HCT116 (cell line): ENCODE measurements at regions not wholly inside any gene's neighbourhood (a gene's known extent, or its start where the extent isn't known, plus 50 kb on each side); places are given as distances from the start of the nearest gene placed in this dataset.

Experiments
- ATAC-seq: fragments of 200-7000 bp; cut with Tn5 transposase; 2 replicates; pipeline ENCODE4 v1.9.1; 2020; ENCODE audit warnings: mild to moderate bottlenecking, moderate library complexity
- BruUV-seq: library from RNA; stranded (reverse); fragments of 400-500 nt; replicated peaks from 2 replicates; lab custom pipeline; 2021; lab: Mats Ljungman, UMichigan
- CTCF ChIA-PET: fragments of 300-600 bp; sonication (Branson Sonifier 250); formaldehyde crosslinking; loops from one replicate; lab custom pipeline; 2021; ENCODE audit warnings: antibody characterized with exemption; lab: Charles Lee
- POLR2A ChIA-PET: fragments of 300-600, 350-600 bp; sonication (Branson Sonifier 250); formaldehyde crosslinking; loops from one replicate; lab custom pipeline; 2021; ENCODE audit warnings: antibody characterized with exemption; lab: Charles Lee
- RAD21 ChIA-PET, 2 experiments: fragments of 300-600 bp; sonication (Branson Sonifier 250); formaldehyde crosslinking; loops; one replicate each; lab custom pipeline; 2023; ENCODE audit warnings: low total read pairs in 2 of 2; ENCODE audit not compliant: uncharacterized antibody in 2 of 2, unreplicated experiment in 2 of 2, low non-redundant PET in 1 of 2; lab: Charles Lee
- DNase-seq: peaks from one replicate; pipeline ENCODE4 v3.0.0-alpha.2; 2010; ENCODE audit warnings: low read depth, low spot score
- H2AFZ ChIP-seq: fragments of 200-600 bp; shearing (Covaris generic), sonication (generic); 2 replicates; pipeline ENCODE4 v1.6.1; 2017; ENCODE audit warnings: low read depth, mixed run types, mixed read lengths, antibody characterized with exemption, low read length; ENCODE audit not compliant: poor library complexity, severe bottlenecking
- H3K27ac ChIP-seq: 2 replicates; pipeline ENCODE4 v1.5.1; 2012; ENCODE audit warnings: low read depth, low read length
- H3K27me3 ChIP-seq: fragments of 200-600 bp; sonication (generic); 2 replicates; pipeline ENCODE4 v1.6.1; 2016; ENCODE audit warnings: mixed run types, low read length, mixed read lengths; ENCODE audit not compliant: insufficient read depth
- H3K36me3 ChIP-seq, 2 experiments: fragments of 200-500 bp in 1 of 2; fragments of 200-600 bp in 1 of 2; sonication (Bioruptor generic) in 1 of 2; sonication (generic) in 1 of 2; 2 replicates each; pipeline versions ENCODE4 v1.5.1 to v1.6.1; 2014 to 2016; ENCODE audit warnings: low read length in 2 of 2, inconsistent platforms in 1 of 2, mixed read lengths in 1 of 2, mixed run types in 1 of 2; ENCODE audit not compliant: insufficient read depth in 2 of 2, control insufficient read depth in 1 of 2
- H3K4me1 ChIP-seq, 2 experiments: fragments of 200-600 bp in 1 of 2; sonication (generic) in 1 of 2; 2 replicates each; pipeline versions ENCODE4 v1.5.1 to v1.6.1; 2012 to 2017; ENCODE audit warnings: low read length in 2 of 2, inconsistent platforms in 1 of 2, mild to moderate bottlenecking in 1 of 2, mixed read lengths in 1 of 2, mixed run types in 1 of 2, moderate library complexity in 1 of 2; ENCODE audit not compliant: insufficient read depth in 2 of 2, control insufficient read depth in 1 of 2
- H3K4me2 ChIP-seq: fragments of 200-600 bp; sonication (generic); 2 replicates; pipeline ENCODE4 v1.6.1; 2017; ENCODE audit warnings: mixed run types, low read length, mixed read lengths
- H3K4me3 ChIP-seq, 2 experiments: fragments of 200-600 bp in 1 of 2; sonication (generic) in 1 of 2; replicated peaks in 1 of 2; 2 replicates each; pipeline ENCODE4 v1.5.1; 2011 to 2016; ENCODE audit warnings: low read length in 2 of 2, control low read depth in 1 of 2, low read depth in 1 of 2, mild to moderate bottlenecking in 1 of 2, mixed read lengths in 1 of 2, mixed run types in 1 of 2
- H3K79me2 ChIP-seq: fragments of 200-600 bp; sonication (generic); 2 replicates; pipeline ENCODE4 v1.6.1; 2017; ENCODE audit warnings: mild to moderate bottlenecking, mixed run types, low read length, moderate library complexity, mixed read lengths; ENCODE audit not compliant: insufficient read depth
- H3K9ac ChIP-seq: fragments of 200-600 bp; sonication (generic); 2 replicates; pipeline ENCODE4 v1.6.1; 2016; ENCODE audit warnings: low read length, mixed read lengths
- H3K9me2 ChIP-seq: fragments of 200-600 bp; sonication (generic), shearing (Covaris generic); 2 replicates; pipeline ENCODE4 v1.6.1; 2017; ENCODE audit warnings: mixed run types, mild to moderate bottlenecking, moderate library complexity; ENCODE audit not compliant: insufficient read depth
- H3K9me3 ChIP-seq, 2 experiments: fragments of 200-500 bp in 1 of 2; fragments of 200-600 bp in 1 of 2; sonication (Bioruptor generic) in 1 of 2; sonication (generic) in 1 of 2; 2 replicates each; pipeline ENCODE4 v1.6.1; 2014 to 2017; ENCODE audit warnings: low read length in 2 of 2, mixed read lengths in 2 of 2, inconsistent platforms in 1 of 2, low read depth in 1 of 2, mild to moderate bottlenecking in 1 of 2, mixed run types in 1 of 2, moderate library complexity in 1 of 2; ENCODE audit not compliant: control insufficient read depth in 1 of 2, insufficient read depth in 1 of 2
- H4K20me1 ChIP-seq: fragments of 200-600 bp; sonication (generic), shearing (Covaris generic); 2 replicates; pipeline ENCODE4 v1.6.1; 2017; ENCODE audit warnings: mixed run types, mild to moderate bottlenecking, moderate library complexity; ENCODE audit not compliant: insufficient read depth
- CEBPB ChIP-seq: IDR thresholded peaks from 2 replicates; pipeline ENCODE4 v1.6.1; 2012; ENCODE audit warnings: low read depth
- EGR1 ChIP-seq: IDR thresholded peaks from 2 replicates; pipeline ENCODE4 v1.6.1; 2012; ENCODE audit warnings: low read depth
- ELF1 ChIP-seq: IDR thresholded peaks from 2 replicates; pipeline ENCODE4 v1.6.1; 2012; ENCODE audit warnings: low read depth, borderline replicate concordance
- EZH2 ChIP-seq: fragments of 200-600 bp; sonication (generic); IDR thresholded peaks from 2 replicates; pipeline ENCODE4 v1.6.1; 2017; ENCODE audit warnings: antibody characterized with exemption, mixed run types
- EZH2phosphoT487 ChIP-seq: fragments of 200-600 bp; IDR thresholded peaks from 2 replicates; pipeline ENCODE4 v1.6.1; 2018; ENCODE audit warnings: antibody characterized with exemption, borderline replicate concordance
- JUND ChIP-seq: IDR thresholded peaks from 2 replicates; pipeline ENCODE4 v1.6.1; 2012
- MAX ChIP-seq: IDR thresholded peaks from 2 replicates; pipeline ENCODE4 v1.6.1; 2012
- POLR2AphosphoS5 ChIP-seq: IDR thresholded peaks from 2 replicates; pipeline ENCODE4 v1.6.1; 2011; ENCODE audit warnings: mild to moderate bottlenecking, low read depth, low read length, moderate library complexity
- RAD21 ChIP-seq: IDR thresholded peaks from 2 replicates; pipeline ENCODE4 v1.6.1; 2012; ENCODE audit warnings: low read depth, mild to moderate bottlenecking
- SIN3A ChIP-seq: IDR thresholded peaks from 2 replicates; pipeline ENCODE4 v1.6.1; 2012; ENCODE audit warnings: low read depth
- SP1 ChIP-seq: IDR thresholded peaks from 2 replicates; pipeline ENCODE4 v1.6.1; 2012; ENCODE audit warnings: low read depth
- SRF ChIP-seq: IDR thresholded peaks from 2 replicates; pipeline ENCODE4 v1.6.1; 2012; ENCODE audit warnings: low read depth
- TCF7L2 ChIP-seq: IDR thresholded peaks from 2 replicates; pipeline ENCODE4 v1.7.0; 2011; ENCODE audit warnings: borderline replicate concordance, inconsistent platforms; ENCODE audit not compliant: insufficient read depth, insufficient read length; ENCODE audit errors: extremely low read depth
- YY1 ChIP-seq: IDR thresholded peaks from 2 replicates; pipeline ENCODE4 v1.6.1; 2011; ENCODE audit warnings: low read length, low read depth, moderate library complexity, mild to moderate bottlenecking; ENCODE audit not compliant: insufficient replicate concordance; ENCODE audit errors: extremely low read depth
- ZNF274 ChIP-seq: fragments of 200-500 bp; sonication (Bioruptor generic); IDR thresholded peaks from 2 replicates; pipeline ENCODE4 v1.6.1; 2014; ENCODE audit warnings: mild to moderate bottlenecking, low read depth, low read length, inconsistent platforms
- intact Hi-C: fragments of 100-400 bp; cut with micrococcal nuclease; formaldehyde crosslinking; loops from 2 replicates; pipeline ENCODE4 v1.10.0; 2022
- TF ChIP-seq, protein P1 (sequence below): IDR thresholded peaks from 2 replicates; pipeline ENCODE4 v1.6.1; 2011; ENCODE audit warnings: mild to moderate bottlenecking, low read length, moderate library complexity; ENCODE audit not compliant: insufficient replicate concordance; ENCODE audit errors: extremely low read depth

- ATAC-seq (no peak), DNase-seq (no peak)
- CTCF ChIA-PET = no interaction called here
- H2AFZ ChIP-seq = no peak overlapping the region
- H3K9me2 ChIP-seq = no peaks in the 10 kb centered on the region
- H3K27ac ChIP-seq = no peak overlapping the region
- BruUV-seq = no TSS peak
- TF ChIP-seq ELF1 (no peak), POLR2AphosphoS5 (no peak), CEBPB (no peak), EZH2 (no peak), EGR1 (no peak), SIN3A (no peak), JUND (no peak), MAX (no peak), RAD21 (no peak), YY1 (no peak), EZH2phosphoT487 (no peak), TCF7L2 (no peak), SRF (no peak), SP1 (no peak), ZNF274 (no peak)
- TF ChIP-seq, protein P1, sequence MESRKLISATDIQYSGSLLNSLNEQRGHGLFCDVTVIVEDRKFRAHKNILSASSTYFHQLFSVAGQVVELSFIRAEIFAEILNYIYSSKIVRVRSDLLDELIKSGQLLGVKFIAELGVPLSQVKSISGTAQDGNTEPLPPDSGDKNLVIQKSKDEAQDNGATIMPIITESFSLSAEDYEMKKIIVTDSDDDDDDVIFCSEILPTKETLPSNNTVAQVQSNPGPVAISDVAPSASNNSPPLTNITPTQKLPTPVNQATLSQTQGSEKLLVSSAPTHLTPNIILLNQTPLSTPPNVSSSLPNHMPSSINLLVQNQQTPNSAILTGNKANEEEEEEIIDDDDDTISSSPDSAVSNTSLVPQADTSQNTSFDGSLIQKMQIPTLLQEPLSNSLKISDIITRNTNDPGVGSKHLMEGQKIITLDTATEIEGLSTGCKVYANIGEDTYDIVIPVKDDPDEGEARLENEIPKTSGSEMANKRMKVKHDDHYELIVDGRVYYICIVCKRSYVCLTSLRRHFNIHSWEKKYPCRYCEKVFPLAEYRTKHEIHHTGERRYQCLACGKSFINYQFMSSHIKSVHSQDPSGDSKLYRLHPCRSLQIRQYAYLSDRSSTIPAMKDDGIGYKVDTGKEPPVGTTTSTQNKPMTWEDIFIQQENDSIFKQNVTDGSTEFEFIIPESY = no peak
- TF ChIP-seq, all 23 proteins: peak for 0
- no peaks in the 10 kb centered on the region for H3K9me3 ChIP-seq
- no peak overlapping the region for H3K4me3 ChIP-seq
- no peaks in the 10 kb centered on the region for H3K79me2 ChIP-seq
- no peaks in the 10 kb centered on the region for H3K27me3 ChIP-seq
- no peaks in the 10 kb centered on the region for H3K4me1 ChIP-seq
- H3K36me3 ChIP-seq = no peaks in the 10 kb centered on the region
- RAD21 ChIA-PET = no interaction called here
- POLR2A ChIA-PET = no interaction called here
- H3K9ac ChIP-seq = no peak overlapping the region
- H3K4me2 ChIP-seq = no peak overlapping the region
- no peaks in the 10 kb centered on the region for H4K20me1 ChIP-seq
- intact Hi-C loops = no loop called here
These were observed 128.6 kb upstream of the ACTBL2 start for GRCh38 chr5:57611177-57611576.
